Stimulated activated CD4-positive, alpha-beta T cell treated with anti-CD3 and anti-CD28 coated beads, Interleukin-2, amount 100 ng/mL, for 24 hours (primary cell): ENCODE measurements at regions not wholly inside any gene's neighbourhood (a gene's known extent, or its start where the extent isn't known, plus 50 kb on each side); places are given as distances from the start of the nearest gene placed in this dataset.

Experiments
- DNase-seq, 2 donors: peaks; one replicate each; pipeline ENCODE4 v3.0.0-alpha.2; 2020

DNA sequence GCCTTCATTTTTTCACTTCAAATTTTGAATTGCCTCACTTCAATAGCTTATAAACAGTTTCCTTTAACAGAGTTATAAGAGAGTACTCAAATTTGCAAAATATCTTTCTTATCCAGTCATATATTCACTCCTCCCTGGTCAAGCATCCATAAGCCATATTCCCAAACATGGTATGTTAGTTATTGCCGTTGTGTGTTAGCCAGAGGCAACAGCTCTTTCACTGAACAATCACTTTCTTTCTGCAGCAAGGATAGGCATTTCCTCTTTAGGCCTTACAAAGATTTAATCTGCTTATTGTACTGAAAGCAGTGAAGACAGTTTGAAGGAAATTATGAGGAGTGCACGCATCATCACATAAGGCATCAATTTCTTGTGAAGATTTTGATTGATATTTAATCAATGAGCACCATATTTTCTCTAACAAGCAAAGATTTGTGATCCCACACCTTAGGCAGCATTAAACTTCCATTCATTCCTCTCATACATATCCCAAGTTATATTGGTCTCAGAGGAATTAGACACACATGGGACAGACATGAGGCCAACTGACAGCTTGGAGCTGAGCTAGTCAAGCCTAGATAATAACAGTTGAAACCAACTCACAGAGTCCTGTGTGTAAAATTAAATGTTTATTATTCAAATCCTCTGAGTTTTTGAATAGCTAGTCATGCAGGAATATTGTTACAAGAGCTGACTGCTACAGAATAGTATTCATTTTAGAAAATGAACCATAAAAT lies 80.0 kb upstream of the EPHA6 start:
- no peak for DNase-seq

DNA sequence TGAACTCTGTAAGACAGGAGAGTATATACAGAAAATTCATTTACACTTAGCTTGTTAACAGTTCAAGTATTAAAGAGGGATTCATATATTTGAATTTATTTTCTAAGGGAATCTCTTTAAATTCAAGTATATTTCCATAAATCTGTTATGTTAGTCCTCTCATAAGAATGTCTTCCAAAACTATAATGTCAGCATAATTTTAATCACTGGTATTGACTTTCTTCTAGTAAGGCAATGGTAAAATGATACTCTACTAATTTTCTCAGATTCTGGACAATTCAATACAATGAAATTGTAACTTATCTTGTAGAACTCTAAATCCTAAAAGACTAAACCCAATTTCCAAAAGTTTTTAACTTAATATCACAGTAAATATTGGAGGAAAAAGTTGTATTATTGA lies 66.3 kb upstream of the EPHA6 start:
- DNase-seq: no peak

DNA sequence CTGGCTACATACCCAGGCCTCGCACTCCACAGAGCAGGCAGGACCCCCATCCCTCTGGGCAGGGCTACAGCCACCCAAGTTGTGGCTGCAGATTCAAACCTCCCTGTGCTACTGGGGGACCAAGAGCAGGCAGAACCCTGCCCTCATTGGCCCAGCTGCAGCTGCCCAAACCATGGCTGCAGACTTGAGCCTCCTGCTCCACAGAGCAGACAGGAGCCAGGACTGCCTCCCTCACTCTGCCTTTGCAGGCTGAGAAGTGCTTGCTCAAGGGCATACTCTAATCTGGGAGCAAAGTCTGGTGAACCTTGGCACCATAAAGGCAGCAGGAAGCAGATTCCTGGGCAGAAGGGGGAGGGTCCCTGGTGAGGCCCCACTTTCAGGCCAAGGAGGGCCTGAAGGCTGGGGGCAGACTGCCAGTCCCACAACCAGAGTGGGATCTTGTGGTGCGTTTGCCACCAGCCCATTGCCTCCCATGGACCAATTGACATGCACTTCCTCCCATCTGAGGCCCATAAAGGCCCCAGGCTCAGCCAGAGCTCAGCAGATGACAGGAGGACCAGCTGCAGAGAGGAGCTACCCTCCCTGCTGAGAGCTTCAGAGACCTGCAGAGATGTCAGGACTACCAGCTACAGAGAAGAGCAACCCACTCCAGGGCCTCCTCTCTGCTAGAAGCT lies 64.2 kb upstream of the EPHA6 start:
- no peak for DNase-seq

DNA sequence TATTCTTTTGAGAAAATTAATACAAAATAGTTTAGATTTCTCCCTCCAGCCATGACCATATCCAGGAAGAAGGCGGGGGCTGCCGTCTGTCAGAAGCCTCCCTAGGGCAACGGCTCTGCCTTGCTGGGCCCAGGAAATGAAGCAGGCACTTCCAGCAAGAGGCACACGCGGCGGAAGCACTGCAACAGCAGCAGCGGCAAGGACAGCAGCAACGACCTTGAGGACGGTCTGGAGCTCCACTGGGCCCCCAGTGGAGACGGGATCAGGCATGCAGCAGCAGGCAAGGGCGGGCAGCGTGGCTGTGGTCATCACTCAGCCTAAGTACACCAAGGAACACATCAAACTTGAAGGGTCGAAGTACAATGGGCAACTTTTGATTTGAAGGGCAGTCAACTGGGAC lies 61.3 kb upstream of the EPHA6 start:
- DNase-seq: no peak

DNA sequence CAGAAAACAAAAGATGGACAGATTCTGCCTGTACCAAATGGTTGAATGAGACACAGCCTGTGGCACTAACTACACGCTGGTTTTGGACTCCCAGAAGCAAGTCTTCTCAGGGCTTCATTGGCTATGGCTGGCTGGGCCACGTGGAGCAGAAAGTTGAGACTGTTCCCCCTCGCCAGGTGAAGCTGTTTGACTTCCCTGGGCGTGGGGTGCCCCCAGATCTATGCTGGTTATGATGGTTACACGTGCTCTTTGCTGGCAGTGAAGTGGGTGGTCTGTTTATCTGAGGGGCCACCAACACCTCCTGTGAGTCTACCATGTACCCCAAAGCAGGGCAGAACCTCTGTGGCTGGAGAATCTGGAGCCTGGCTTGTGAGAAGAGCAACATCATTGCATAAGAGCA lies 60.3 kb upstream of the EPHA6 start:
- no peak for DNase-seq

DNA sequence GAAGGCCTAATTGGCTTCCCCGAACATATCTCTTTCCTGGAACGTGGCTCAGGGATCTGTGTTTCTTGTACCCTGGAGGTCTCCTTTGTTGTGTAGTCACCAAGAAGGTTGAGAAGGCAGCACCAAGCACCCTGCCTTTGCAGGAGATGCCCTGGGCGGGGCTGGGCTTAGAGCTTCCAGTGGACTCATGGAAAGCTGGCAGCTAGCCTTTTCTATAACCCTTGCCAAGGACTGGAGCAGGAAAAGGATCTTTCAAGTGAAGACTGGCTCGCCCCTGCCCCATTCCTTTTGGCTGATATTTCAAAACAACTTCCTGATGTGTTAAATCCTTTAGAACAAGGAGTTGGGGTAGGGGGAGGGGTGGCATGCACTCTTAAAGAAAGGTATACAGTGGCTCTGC lies 58.9 kb upstream of the EPHA6 start:
- DNase-seq: no peak

DNA sequence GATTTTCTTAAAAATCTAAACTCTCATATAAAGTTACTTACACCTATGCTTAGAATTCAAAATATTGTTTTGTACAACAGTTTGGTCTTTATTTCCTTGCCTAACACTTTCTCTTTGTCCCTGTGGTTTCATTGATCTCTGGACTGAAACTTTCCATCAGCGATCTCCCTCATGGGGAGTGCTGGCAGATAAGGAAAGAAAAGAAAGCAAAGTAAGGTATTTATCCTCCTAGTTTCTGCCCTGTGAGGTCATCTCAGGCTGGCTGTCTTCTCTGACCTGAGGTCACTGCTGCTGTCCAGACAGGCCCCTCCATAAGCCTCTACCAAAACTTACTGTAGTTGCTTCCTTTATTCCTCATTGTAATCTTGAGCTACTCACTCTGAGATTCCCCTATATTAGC lies 57.9 kb upstream of the EPHA6 start:
- no peak for DNase-seq

DNA sequence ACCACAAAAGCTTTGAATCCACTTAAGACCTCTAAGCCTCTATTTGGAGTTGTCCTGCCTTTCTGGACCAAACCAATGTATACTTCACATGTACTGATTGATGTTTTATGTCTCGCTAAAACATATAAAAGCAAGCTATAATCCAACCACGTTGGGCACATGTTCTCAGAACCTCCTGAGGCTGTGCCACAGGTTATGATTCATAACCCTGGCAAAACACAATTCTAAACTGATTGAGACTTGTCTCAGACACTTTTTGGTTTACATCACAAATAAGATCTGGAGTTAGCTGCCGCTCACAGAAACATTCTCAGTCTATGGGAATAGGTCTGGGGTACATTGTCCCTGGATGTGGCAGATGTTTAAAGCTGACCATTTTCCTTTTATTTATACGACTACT lies 53.4 kb upstream of the EPHA6 start:
- no peak for DNase-seq
